H9 (cell line): ENCODE measurements at regions not wholly inside any gene's neighbourhood (a gene's known extent, or its start where the extent isn't known, plus 50 kb on each side); places are given as distances from the start of the nearest gene placed in this dataset.

Experiments used
- DNase-seq: peaks from one replicate; pipeline ENCODE4 v3.0.0-alpha.2; 2017
- H2AFZ ChIP-seq: one replicate; pipeline ENCODE4 v1.6.1; 2013; ENCODE audit warnings: mild to moderate bottlenecking, low read length, control low read depth, moderate library complexity
- H2AK5ac ChIP-seq: 2 replicates; pipeline ENCODE4 v1.6.1; 2013; ENCODE audit warnings: low read length, control low read depth, mixed read lengths; ENCODE audit not compliant: insufficient read length
- H2BK120ac ChIP-seq: one replicate; pipeline ENCODE4 v1.6.1; 2013; ENCODE audit warnings: low read depth, mild to moderate bottlenecking, low read length, control low read depth, inconsistent platforms; ENCODE audit not compliant: poor library complexity, severe bottlenecking
- H2BK12ac ChIP-seq: 2 replicates; pipeline ENCODE4 v1.6.1; 2013; ENCODE audit warnings: low read length, control low read depth, mixed read lengths, low read depth; ENCODE audit not compliant: insufficient read length
- H2BK15ac ChIP-seq: 2 replicates; pipeline ENCODE4 v1.6.1; 2013; ENCODE audit warnings: low read depth, low read length, control low read depth
- H2BK20ac ChIP-seq: one replicate; pipeline ENCODE4 v1.6.1; 2013; ENCODE audit warnings: low read depth, mild to moderate bottlenecking, low read length, control low read depth, inconsistent platforms; ENCODE audit not compliant: poor library complexity, severe bottlenecking
- H2BK5ac ChIP-seq: 2 replicates; pipeline ENCODE4 v1.6.1; 2013; ENCODE audit warnings: low read length, control low read depth, mixed read lengths; ENCODE audit not compliant: insufficient read length
- H3K14ac ChIP-seq: 2 replicates; pipeline ENCODE4 v1.6.1; 2013; ENCODE audit warnings: low read length, control low read depth; ENCODE audit not compliant: insufficient read depth
- H3K18ac ChIP-seq: 2 replicates; pipeline ENCODE4 v1.6.1; 2013; ENCODE audit warnings: low read depth, mild to moderate bottlenecking, mixed read lengths, low read length, control low read depth; ENCODE audit not compliant: insufficient read length
- H3K23ac ChIP-seq: 2 replicates; pipeline ENCODE4 v1.6.1; 2013; ENCODE audit warnings: low read length, control low read depth, mixed read lengths, low read depth; ENCODE audit not compliant: insufficient read length
- H3K23me2 ChIP-seq: 2 replicates; pipeline ENCODE4 v1.6.1; 2013; ENCODE audit warnings: low read depth, mild to moderate bottlenecking, mixed read lengths, low read length, control low read depth; ENCODE audit not compliant: insufficient read length, poor library complexity, severe bottlenecking
- H3K27ac ChIP-seq: 2 replicates; pipeline ENCODE4 v1.5.1; 2013; ENCODE audit warnings: low read length, control low read depth, mixed read lengths, low read depth; ENCODE audit not compliant: insufficient read length
- H3K27me3 ChIP-seq: 2 replicates; pipeline ENCODE4 v1.6.1; 2013; ENCODE audit warnings: low read length, control low read depth, inconsistent platforms; ENCODE audit not compliant: insufficient read depth
- H3K4ac ChIP-seq: 2 replicates; pipeline ENCODE4 v1.6.1; 2013; ENCODE audit warnings: low read depth, mild to moderate bottlenecking, control low read depth, inconsistent platforms, low read length, moderate library complexity
- H3K4me1 ChIP-seq: 2 replicates; pipeline ENCODE4 v1.6.1; 2013; ENCODE audit warnings: low read length, control low read depth, inconsistent platforms; ENCODE audit not compliant: insufficient read depth
- H3K4me2 ChIP-seq: 2 replicates; pipeline ENCODE4 v1.6.1; 2013; ENCODE audit warnings: low read length, control low read depth, mixed read lengths; ENCODE audit not compliant: insufficient read length, insufficient read depth
- H3K56ac ChIP-seq: 2 replicates; pipeline ENCODE4 v1.6.1; 2013; ENCODE audit warnings: low read depth, mild to moderate bottlenecking, mixed read lengths, low read length, control low read depth; ENCODE audit not compliant: insufficient read length
- H3K79me1 ChIP-seq: 2 replicates; pipeline ENCODE4 v1.6.1; 2013; ENCODE audit warnings: low read depth, mild to moderate bottlenecking, moderate library complexity, low read length, control low read depth, inconsistent platforms; ENCODE audit not compliant: insufficient read depth, poor library complexity, severe bottlenecking
- H3K79me2 ChIP-seq: 2 replicates; pipeline ENCODE4 v1.6.1; 2013; ENCODE audit warnings: low read length, control low read depth, inconsistent platforms; ENCODE audit not compliant: insufficient read depth
- H3K9ac ChIP-seq: 2 replicates; pipeline ENCODE4 v1.6.1; 2013; ENCODE audit warnings: low read length, control low read depth, mixed read lengths; ENCODE audit not compliant: insufficient read length; ENCODE audit errors: extremely low read depth
- H3K9me3 ChIP-seq: one replicate; pipeline ENCODE4 v1.6.1; 2013; ENCODE audit warnings: low read depth, low read length, inconsistent platforms; ENCODE audit not compliant: control insufficient read depth
- H3T11ph ChIP-seq: one replicate; pipeline ENCODE4 v1.6.1; 2013; ENCODE audit warnings: mild to moderate bottlenecking, low read length, control low read depth, inconsistent platforms
- H4K20me1 ChIP-seq: one replicate; pipeline ENCODE4 v1.6.1; 2013; ENCODE audit not compliant: control insufficient read depth, insufficient read length, insufficient read depth
- H4K5ac ChIP-seq: 2 replicates; pipeline ENCODE4 v1.6.1; 2013; ENCODE audit warnings: low read depth, mild to moderate bottlenecking, mixed read lengths, low read length, control low read depth; ENCODE audit not compliant: insufficient read length
- H4K8ac ChIP-seq: replicated peaks from 2 replicates; pipeline ENCODE4 v1.6.1; 2013; ENCODE audit warnings: low read length, control low read depth, mixed read lengths, low read depth; ENCODE audit not compliant: insufficient read length
- H4K91ac ChIP-seq: 2 replicates; pipeline ENCODE4 v1.6.1; 2013; ENCODE audit warnings: low read depth, mild to moderate bottlenecking, moderate library complexity, mixed read lengths, low read length, control low read depth; ENCODE audit not compliant: insufficient read length
- H3K27ac Mint-ChIP-seq, 3 experiments: 2 replicates in 2 of 3; 3 replicates in 1 of 3; pipeline ENCODE4 v1.8.0; 2020 to 2021; ENCODE audit warnings: mixed read lengths in 3 of 3, mild to moderate bottlenecking in 1 of 3, moderate library complexity in 1 of 3
- H3K27me3 Mint-ChIP-seq: 2 replicates; pipeline ENCODE4 v1.8.0; 2021; ENCODE audit warnings: low read depth, mild to moderate bottlenecking, moderate library complexity, mixed read lengths
- H3K36me3 Mint-ChIP-seq, 3 experiments: 2 replicates in 2 of 3; 3 replicates in 1 of 3; pipeline ENCODE4 v1.8.0; 2020 to 2021; ENCODE audit warnings: low read depth in 3 of 3, mixed read lengths in 3 of 3; ENCODE audit not compliant: insufficient read depth in 1 of 3
- H3K4me1 Mint-ChIP-seq, 2 experiments: 2 replicates each; pipeline ENCODE4 v1.8.0; 2020; ENCODE audit warnings: mixed read lengths in 2 of 2
- H3K4me3 Mint-ChIP-seq, 2 experiments: 2 replicates in 1 of 2; 3 replicates in 1 of 2; pipeline ENCODE4 v1.8.0; 2020 to 2021; ENCODE audit warnings: mild to moderate bottlenecking in 2 of 2, mixed read lengths in 2 of 2, moderate library complexity in 1 of 2
- H3K9me3 Mint-ChIP-seq, 2 experiments: 2 replicates in 1 of 2; 3 replicates in 1 of 2; pipeline ENCODE4 v1.8.0; 2020; ENCODE audit warnings: mild to moderate bottlenecking in 2 of 2, mixed read lengths in 2 of 2, moderate library complexity in 1 of 2
- CTCF ChIP-seq: fragments of 200-600 bp; sonication (generic); conservative IDR thresholded peaks from 3 replicates; pipeline ENCODE4 v1.8.0; 2021; ENCODE audit warnings: antibody characterized with exemption, mild to moderate bottlenecking
- WGBS: extraction: QIAGEN DNeasy Blood & Tissue Kit; methylation state at CpG from one replicate; pipeline ENCODE4 v1.1.7; 2013; ENCODE audit warnings: missing lambda C conversion rate, low lambda C conversion rate, mixed read lengths; ENCODE audit not compliant: insufficient read length; ENCODE audit errors: extremely low coverage; 5-methylcytosine and 5-hydroxymethylcytosine counted together

DNA sequence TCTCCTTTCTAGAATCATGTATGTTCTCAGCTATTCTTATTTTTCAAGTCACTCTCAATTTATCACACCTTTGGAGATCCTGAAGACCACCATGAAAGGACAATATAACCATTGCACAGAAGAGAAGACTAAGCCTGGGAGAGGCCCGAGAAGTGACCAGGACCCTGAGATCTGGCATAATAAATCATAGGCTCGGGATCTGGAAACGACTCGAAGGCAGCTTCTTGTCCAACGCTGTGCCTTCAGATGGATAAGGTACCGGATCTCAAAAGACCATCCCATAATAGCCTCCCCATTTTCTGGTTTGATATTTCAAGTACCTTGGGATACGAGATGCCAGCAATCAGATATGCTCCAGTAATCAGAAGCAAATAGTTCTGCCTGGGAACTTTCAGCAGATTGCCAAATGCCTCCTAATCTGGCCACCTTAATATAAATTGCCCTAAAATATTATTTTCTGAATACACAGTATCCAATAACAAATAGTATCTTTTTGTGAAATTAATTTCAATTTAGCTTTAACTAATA lies 179.2 kb upstream of the ZMIZ1 start:
- DNase-seq = no peak
- no peaks in the 10 kb centered on the region for H3K79me1 ChIP-seq
- H2AK5ac ChIP-seq = no peak overlapping the region
- H4K8ac ChIP-seq = no peak overlapping the region
- no peak overlapping the region for H2BK15ac ChIP-seq
- no peak overlapping the region for H3K27ac ChIP-seq
- H3K27ac Mint-ChIP-seq = no peak overlapping the region
- H2BK5ac ChIP-seq = no peak overlapping the region
- H2BK20ac ChIP-seq = no peak overlapping the region
- no peak overlapping the region for H4K91ac ChIP-seq
- no peak overlapping the region for H3K4ac ChIP-seq
- no peak overlapping the region for H3T11ph ChIP-seq
- peaks cover 5 to 16% of the 10 kb centered on the region in 2 experiments; a peak in 4 of 5 replicates for H3K9me3 Mint-ChIP-seq
- H3K4me2 ChIP-seq = no peak overlapping the region
- no peak overlapping the region for H3K18ac ChIP-seq
- no peak overlapping the region for H3K23ac ChIP-seq
- no peak overlapping the region for H2BK12ac ChIP-seq
- H3K23me2 ChIP-seq = no peaks in the 10 kb centered on the region
- no peak overlapping the region for H3K56ac ChIP-seq
- H3K79me2 ChIP-seq = no peaks in the 10 kb centered on the region
- H3K14ac ChIP-seq = no peak overlapping the region
- peaks cover 16 to 19% of the 10 kb centered on the region in 2 experiments for H3K4me1 Mint-ChIP-seq
- no peak overlapping the region for H3K9ac ChIP-seq
- H4K5ac ChIP-seq = no peak overlapping the region
- H3K27me3 Mint-ChIP-seq = peaks cover 11% of the 10 kb centered on the region
- H2AFZ ChIP-seq = no peak overlapping the region
- H3K27me3 ChIP-seq = no peaks in the 10 kb centered on the region; the same call in 1 of the 2 replicates
- H4K20me1 ChIP-seq = no peaks in the 10 kb centered on the region
- peaks cover 0 to 13% (median 5%) of the 10 kb centered on the region in 3 experiments; a peak in 4 of 7 replicates for H3K36me3 Mint-ChIP-seq
- H3K9me3 ChIP-seq = no peaks in the 10 kb centered on the region
- WGBS = no CpG with 5 or more reads among the region's 7 CpGs
- TF ChIP-seq CTCF = no peak
- H3K4me3 Mint-ChIP-seq = no peak overlapping the region
- no peak overlapping the region for H2BK120ac ChIP-seq
- H3K4me1 ChIP-seq = no peaks in the 10 kb centered on the region; the same call in 1 of the 2 replicates
